WERI-Rb-1 (cell line): ENCODE measurements at regions not wholly inside any gene's neighbourhood (a gene's known extent, or its start where the extent isn't known, plus 50 kb on each side); places are given as distances from the start of the nearest gene placed in this dataset.

Experiments used
- DNase-seq: peaks from one replicate; pipeline ENCODE4 v3.0.0-alpha.2; 2020
- H3K27ac ChIP-seq: fragments of 250-450 bp; sonication (Bioruptor Pico); 2 replicates; pipeline ENCODE4 v1.5.1; 2020; ENCODE audit warnings: mild to moderate bottlenecking, moderate library complexity
- H3K27me3 ChIP-seq: fragments of 250-450 bp; sonication (Bioruptor Pico); 2 replicates; pipeline ENCODE4 v1.5.1; 2021; ENCODE audit warnings: mild to moderate bottlenecking, low read depth, moderate library complexity; ENCODE audit not compliant: insufficient read depth, severe bottlenecking
- H3K36me3 ChIP-seq: fragments of 250-450 bp; sonication (Bioruptor Pico); 2 replicates; pipeline ENCODE4 v1.5.1; 2020; ENCODE audit warnings: mild to moderate bottlenecking, moderate library complexity
- H3K4me3 ChIP-seq: 2 replicates; pipeline ENCODE4 v1.5.1; 2011; ENCODE audit warnings: low read depth, mild to moderate bottlenecking, control low read depth, low read length
- H3K9me3 ChIP-seq: fragments of 250-450 bp; sonication (Bioruptor Pico); 2 replicates; pipeline ENCODE4 v1.5.1; 2021; ENCODE audit warnings: mild to moderate bottlenecking, moderate library complexity; ENCODE audit not compliant: severe bottlenecking
- CTCF ChIP-seq: IDR thresholded peaks from 2 replicates; pipeline ENCODE4 v1.5.1; 2011; ENCODE audit warnings: low read depth, mild to moderate bottlenecking, control low read depth, inconsistent platforms, low read length

- H3K4me3 ChIP-seq = no peak overlapping the region
- H3K27ac ChIP-seq = no peak overlapping the region
- H3K9me3 ChIP-seq = no peaks in the 10 kb centered on the region
- peaks cover 31% of the 10 kb centered on the region for H3K27me3 ChIP-seq
- H3K36me3 ChIP-seq = no peaks in the 10 kb centered on the region
- no peak for DNase-seq
- TF ChIP-seq CTCF = no peak
Observed at GRCh38 chr20:40571639-40572038, 117.4 kb downstream of the MAFB start.

GRCh38 chr20:40568200-40568599 lies 120.8 kb downstream of the MAFB start:
- no peak for TF ChIP-seq CTCF
- Histone ChIP-seq H3K27me3 (peaks cover 28% of the 10 kb centered on the region), H3K4me3 (no peak overlapping the region), H3K36me3 (no peaks in the 10 kb centered on the region), H3K27ac (no peak overlapping the region), H3K9me3 (no peaks in the 10 kb centered on the region)
- no peak for DNase-seq

- no peak overlapping the region for H3K4me3 ChIP-seq
- DNase-seq = no peak
- H3K27me3 ChIP-seq = peaks cover 39% of the 10 kb centered on the region
- no peak overlapping the region for H3K27ac ChIP-seq
- H3K36me3 ChIP-seq = no peaks in the 10 kb centered on the region
- TF ChIP-seq CTCF = no peak
- H3K9me3 ChIP-seq = no peaks in the 10 kb centered on the region
Observed at GRCh38 chr20:40565682-40566040, 123.4 kb downstream of the MAFB start.

GRCh38 chr20:40565001-40565681 lies 123.9 kb downstream of the MAFB start:
- DNase-seq = no peak
- Histone ChIP-seq H3K27me3 (peaks cover 43% of the 10 kb centered on the region), H3K36me3 (no peaks in the 10 kb centered on the region), H3K27ac (no peak overlapping the region), H3K4me3 (no peak overlapping the region), H3K9me3 (no peaks in the 10 kb centered on the region)
- no peak for TF ChIP-seq CTCF

- no peak overlapping the region for H3K4me3 ChIP-seq
- H3K27ac ChIP-seq = no peak overlapping the region
- TF ChIP-seq CTCF = no peak
Observed at GRCh38 chr20:40563296-40563950, 125.6 kb downstream of the MAFB start.

GRCh38 chr20:40562031-40562430 lies 127.0 kb downstream of the MAFB start:
- no peak for DNase-seq
- Histone ChIP-seq H3K36me3 (no peaks in the 10 kb centered on the region), H3K9me3 (no peaks in the 10 kb centered on the region), H3K27ac (no peak overlapping the region), H3K27me3 (peaks cover 49% of the 10 kb centered on the region), H3K4me3 (no peak overlapping the region)
- no peak for TF ChIP-seq CTCF

More at GRCh38 chr20:40563296-40563950, 125.6 kb downstream of the MAFB start:
- Histone ChIP-seq H3K27me3 (peaks cover 53% of the 10 kb centered on the region), H3K36me3 (no peaks in the 10 kb centered on the region), H3K9me3 (no peaks in the 10 kb centered on the region)
- DNase-seq = no peak
